ENCODE measurements at regions not wholly inside any gene's neighbourhood (a gene's known extent, or its start where the extent isn't known, plus 50 kb on each side); places are given as distances from the start of the nearest gene placed in this dataset.

DNA sequence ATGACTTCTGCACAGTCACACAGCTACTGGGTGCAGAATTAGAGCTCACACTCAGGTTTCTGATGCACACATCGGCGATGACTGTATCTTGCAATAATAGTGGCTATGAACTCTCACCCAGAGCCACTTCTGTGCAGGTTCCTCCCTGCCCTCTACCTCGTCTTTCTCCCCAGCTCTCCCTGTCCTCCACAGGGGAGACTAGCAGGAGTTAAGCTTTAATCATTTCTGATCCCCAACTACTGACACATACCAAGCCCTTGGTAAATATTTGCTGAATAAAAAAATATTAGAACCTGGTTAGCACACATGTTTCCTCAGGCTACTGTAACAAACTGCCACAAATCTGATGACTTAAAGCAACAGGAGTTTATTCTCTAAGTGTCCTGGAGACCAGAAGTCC, 222.7 kb upstream of the FOXA2 start:
- no peaks in the 10 kb centered on the region for H3K36me3 ChIP-seq
- H3K4me1 ChIP-seq (replicated peaks): peaks cover 3% of the 10 kb centered on the region
- intact Hi-C loops (cut with DNase I): no loop called here
- H3K4me3 ChIP-seq: no peak overlapping the region
- WGBS: 48% methylated on average over 3 of the region's 3 CpGs
- no peaks in the 10 kb centered on the region for H3K9me3 ChIP-seq
- DNase-seq (ENCODE audit: low spot score): no peak
- no peak overlapping the region for H3K27ac ChIP-seq
- peaks cover 2% of the 10 kb centered on the region for H3K27me3 ChIP-seq (replicated peaks; ENCODE audit: insufficient read depth)
- TF ChIP-seq POLR2A (IDR thresholded peaks at IDR 0.05) (no peak), POLR2AphosphoS5 (IDR thresholded peaks at IDR 0.05) (no peak)
- TF ChIP-seq, protein P1, sequence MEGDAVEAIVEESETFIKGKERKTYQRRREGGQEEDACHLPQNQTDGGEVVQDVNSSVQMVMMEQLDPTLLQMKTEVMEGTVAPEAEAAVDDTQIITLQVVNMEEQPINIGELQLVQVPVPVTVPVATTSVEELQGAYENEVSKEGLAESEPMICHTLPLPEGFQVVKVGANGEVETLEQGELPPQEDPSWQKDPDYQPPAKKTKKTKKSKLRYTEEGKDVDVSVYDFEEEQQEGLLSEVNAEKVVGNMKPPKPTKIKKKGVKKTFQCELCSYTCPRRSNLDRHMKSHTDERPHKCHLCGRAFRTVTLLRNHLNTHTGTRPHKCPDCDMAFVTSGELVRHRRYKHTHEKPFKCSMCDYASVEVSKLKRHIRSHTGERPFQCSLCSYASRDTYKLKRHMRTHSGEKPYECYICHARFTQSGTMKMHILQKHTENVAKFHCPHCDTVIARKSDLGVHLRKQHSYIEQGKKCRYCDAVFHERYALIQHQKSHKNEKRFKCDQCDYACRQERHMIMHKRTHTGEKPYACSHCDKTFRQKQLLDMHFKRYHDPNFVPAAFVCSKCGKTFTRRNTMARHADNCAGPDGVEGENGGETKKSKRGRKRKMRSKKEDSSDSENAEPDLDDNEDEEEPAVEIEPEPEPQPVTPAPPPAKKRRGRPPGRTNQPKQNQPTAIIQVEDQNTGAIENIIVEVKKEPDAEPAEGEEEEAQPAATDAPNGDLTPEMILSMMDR (IDR thresholded peaks at IDR 0.05): no peak

DNA sequence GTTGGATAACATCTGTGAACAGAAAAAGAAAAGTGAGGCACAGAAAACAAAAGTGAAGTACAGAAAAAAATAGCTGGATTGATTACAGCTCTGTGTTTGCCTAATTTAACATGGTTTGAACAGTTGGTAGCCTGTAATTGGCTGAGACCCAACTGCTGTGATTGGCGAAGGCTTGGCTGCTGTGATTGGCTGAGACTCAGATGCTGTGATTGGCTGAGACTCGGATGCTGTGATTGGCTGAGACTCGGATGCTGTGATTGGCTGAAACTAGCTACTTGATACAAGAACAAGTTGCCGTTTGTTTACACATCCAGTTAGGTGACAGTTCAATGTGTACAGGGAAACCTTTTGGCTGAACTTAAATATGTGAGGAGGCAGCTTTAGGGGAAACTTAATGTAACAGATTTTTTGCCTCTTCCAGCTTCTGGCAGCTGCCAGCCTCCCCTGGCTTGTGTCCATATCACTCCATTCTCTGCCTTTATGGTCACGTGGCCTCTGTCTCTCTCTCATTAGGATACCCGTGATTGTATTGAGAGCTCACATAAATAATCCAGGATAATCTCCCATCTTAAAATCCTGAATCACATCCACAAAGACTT, 223.4 kb upstream of the FOXA2 start:
- Histone ChIP-seq H3K4me1 (replicated peaks) (peaks cover 3% of the 10 kb centered on the region), H3K36me3 (no peaks in the 10 kb centered on the region), H3K27me3 (replicated peaks; ENCODE audit: insufficient read depth) (peaks cover 2% of the 10 kb centered on the region), H3K4me3 (no peak overlapping the region), H3K27ac (no peak overlapping the region), H3K9me3 (no peaks in the 10 kb centered on the region)
- intact Hi-C loops (cut with DNase I): no loop called here
- peak; percentile 20 for TF ChIP-seq POLR2AphosphoS5 (IDR thresholded peaks at IDR 0.05)
- TF ChIP-seq, protein P1 (IDR thresholded peaks at IDR 0.05): no peak
- WGBS: 24% methylated on average over 6 of the region's 6 CpGs
- DNase-seq (ENCODE audit: low spot score): peak; percentile 68

DNA sequence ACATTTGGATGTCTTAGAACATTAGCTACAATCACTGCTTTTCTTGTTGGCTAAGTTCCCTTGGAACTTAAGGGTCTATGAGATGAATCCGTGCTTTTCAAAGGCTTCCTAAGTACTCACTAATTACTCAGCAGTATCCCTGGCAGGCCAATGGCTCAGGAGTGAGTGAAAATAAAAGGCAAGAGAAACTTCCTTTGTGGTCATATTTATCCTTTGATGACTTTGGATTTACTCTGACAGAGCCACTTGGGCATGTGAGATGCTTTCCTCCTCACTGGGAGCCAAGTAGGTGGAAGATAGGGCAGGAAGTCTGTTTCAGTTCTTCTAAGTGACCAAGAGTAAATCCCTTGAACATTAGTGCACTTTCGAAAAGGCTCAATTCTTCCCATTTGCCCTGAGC, 224.3 kb upstream of the FOXA2 start:
- WGBS: 73% methylated on average over 2 of the region's 2 CpGs
- DNase-seq (ENCODE audit: low spot score): no peak
- TF ChIP-seq, protein P1 (IDR thresholded peaks at IDR 0.05): no peak
- intact Hi-C loops (cut with DNase I): no loop called here
- no peaks in the 10 kb centered on the region for H3K36me3 ChIP-seq
- no peaks in the 10 kb centered on the region for H3K9me3 ChIP-seq
- H3K27ac ChIP-seq: no peak overlapping the region
- no peak overlapping the region for H3K4me3 ChIP-seq
- H3K4me1 ChIP-seq (replicated peaks): peaks cover 3% of the 10 kb centered on the region
- no peaks in the 10 kb centered on the region for H3K27me3 ChIP-seq (replicated peaks; ENCODE audit: insufficient read depth)

DNA sequence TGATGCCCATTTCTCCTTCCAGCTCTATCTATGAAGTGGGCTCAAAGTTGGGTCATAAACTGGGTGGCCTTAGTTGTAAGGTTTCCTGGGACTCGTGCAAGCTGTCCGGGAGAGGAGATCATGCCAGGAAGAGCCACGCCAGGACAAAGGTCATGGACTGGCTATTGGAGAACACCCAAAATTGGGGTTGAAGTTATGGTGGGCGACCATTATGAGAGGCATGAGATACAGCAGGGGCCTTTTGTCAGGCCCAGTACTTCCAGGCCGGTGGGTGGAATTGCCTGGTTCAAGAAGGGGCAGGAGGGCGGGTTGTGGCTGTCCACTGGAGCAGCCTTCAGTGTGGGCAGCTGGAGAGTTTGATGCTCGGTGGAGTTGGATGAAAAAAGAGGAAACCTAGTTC, 225.1 kb upstream of the SSTR4 start:
- Histone ChIP-seq H3K27ac (no peak overlapping the region), H3K27me3 (replicated peaks; ENCODE audit: insufficient read depth) (no peaks in the 10 kb centered on the region), H3K9me3 (no peaks in the 10 kb centered on the region), H3K4me1 (replicated peaks) (peaks cover 3% of the 10 kb centered on the region), H3K36me3 (no peaks in the 10 kb centered on the region), H3K4me3 (no peak overlapping the region)
- 88% methylated on average over 7 of the region's 7 CpGs for WGBS
- TF ChIP-seq POLR2AphosphoS5 (IDR thresholded peaks at IDR 0.05) (no peak), POLR2A (IDR thresholded peaks at IDR 0.05) (no peak)
- TF ChIP-seq, protein P1 (IDR thresholded peaks at IDR 0.05): no peak
- intact Hi-C loops (cut with DNase I): no loop called here
- DNase-seq (ENCODE audit: low spot score): no peak

All from prostate gland (tissue), 2 donors.